ENCODE measurements at regions not wholly inside any gene's neighbourhood (a gene's known extent, or its start where the extent isn't known, plus 50 kb on each side); places are given as distances from the start of the nearest gene placed in this dataset.
"Not testable (repeated sequence)": the region's sequence is repeated elsewhere in the genome, so short reads cannot be mapped to it uniquely, and the experiment has no call there.

DNA sequence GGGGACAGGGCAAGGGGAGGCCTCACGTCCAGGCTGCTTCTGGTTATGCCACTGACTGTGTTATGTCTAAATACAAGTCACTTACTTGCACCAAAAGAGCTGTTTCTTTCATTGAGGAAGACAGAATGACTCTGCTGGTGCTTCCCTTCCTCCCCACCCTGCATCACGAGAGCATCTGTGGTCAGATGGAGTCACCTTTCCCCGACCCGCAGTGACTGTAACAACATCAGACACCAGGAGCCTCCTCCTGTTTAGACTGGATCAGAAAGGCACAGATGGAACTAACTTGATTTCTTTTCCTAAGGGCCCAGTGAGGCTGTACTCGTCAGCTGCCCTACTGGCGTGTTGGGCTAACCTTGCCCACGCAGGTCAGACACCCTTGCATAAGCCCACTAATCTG, 90.3 kb upstream of the ZNF536 start:
- DNase-seq = no peak

DNA sequence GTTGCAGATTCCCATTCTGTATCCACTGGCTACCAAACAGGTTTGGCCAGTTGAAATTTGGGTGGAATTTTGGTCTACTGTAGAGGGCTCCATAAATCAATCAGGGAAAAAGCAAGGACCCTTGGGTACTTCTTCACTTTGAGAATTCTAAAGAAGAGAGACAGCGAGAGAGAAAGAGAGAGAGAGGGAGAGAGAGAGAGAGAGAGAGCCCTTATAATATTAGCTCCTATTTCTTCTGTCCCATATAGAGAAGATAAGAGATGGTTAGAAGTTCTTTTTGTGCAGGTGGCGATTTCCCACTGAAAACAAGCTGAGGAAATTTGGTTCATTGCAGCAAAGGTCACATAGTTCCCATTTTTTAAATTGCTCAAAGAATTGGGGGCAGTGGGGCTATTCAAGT, 88.6 kb upstream of the ZNF536 start:
- no peak for DNase-seq

DNA sequence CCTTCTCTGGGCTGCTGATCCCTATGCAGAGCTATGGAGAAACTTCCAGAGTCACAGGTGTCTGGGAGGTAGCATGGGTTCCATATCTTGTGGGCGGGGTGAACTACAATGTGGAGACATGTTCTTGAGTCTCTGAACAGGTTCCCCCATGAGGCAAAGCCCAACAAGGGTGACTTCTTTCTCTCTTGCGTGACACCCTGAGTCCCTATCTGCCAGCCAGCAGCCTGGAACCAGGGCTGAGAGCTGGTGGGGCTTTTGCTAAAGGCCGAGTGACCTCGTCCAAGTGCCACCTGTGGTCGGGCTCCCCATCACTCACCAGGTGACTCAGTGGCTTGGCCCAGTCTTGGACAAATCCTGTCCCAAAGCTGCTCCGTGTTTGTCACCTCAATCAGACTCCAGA, 88.0 kb upstream of the ZNF536 start:
- DNase-seq = no peak

DNA sequence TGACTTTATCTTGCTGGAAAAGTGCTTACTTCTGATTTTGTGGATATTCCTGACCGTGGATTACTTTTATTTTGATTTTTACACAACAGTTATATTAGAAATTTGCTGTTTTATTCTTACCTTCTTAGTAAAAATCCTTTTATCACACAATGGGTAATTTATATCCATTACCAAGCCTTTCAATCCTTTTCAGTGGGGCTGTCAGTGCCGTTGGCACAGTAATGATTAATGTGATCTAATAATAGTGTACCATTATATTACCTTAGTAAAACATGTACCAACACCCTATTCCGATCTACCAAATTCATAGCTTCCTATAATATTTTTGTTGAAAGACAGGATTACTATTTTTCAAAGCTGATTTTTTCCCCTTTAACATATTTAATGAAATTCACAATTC, 87.3 kb upstream of the ZNF536 start:
- DNase-seq = no peak

DNA sequence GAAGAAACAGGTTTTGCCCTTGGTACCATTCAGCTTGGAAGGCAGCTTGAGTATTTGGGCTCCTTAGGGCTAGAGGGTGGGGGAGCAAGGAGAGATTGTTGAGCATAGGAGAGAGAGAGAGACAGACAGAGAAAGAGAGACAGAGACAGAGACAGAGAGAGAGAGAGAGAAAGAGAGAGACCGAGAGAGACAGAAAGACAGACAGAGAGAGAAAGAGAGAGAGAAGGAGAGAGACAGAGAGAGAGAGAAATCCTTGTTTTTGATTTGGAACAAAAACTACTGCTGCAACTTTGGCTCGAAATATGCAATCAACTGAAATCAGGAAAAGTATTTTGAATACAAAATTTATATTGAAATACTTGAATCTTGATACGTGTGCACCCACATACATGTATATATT, 85.8 kb upstream of the ZNF536 start:
- no peak for DNase-seq

DNA sequence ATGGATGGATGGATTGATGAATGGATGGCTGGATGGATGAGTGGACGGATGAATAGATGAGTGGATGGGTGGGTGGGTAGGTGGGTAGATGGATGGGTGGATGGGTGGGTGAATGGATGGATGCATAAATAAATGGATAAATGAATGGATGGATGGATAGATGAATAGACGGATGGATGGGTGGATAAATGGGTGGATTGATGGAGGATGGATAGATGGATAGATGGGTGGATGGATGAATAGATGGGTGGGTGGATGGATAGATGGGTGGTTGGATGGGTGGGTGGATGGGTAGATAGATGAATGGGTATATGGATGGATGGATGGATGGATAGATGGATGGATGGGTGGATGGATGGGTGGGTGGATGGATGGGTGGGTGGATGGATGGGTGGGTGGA, 84.9 kb upstream of the ZNF536 start:
- no peak for DNase-seq

DNA sequence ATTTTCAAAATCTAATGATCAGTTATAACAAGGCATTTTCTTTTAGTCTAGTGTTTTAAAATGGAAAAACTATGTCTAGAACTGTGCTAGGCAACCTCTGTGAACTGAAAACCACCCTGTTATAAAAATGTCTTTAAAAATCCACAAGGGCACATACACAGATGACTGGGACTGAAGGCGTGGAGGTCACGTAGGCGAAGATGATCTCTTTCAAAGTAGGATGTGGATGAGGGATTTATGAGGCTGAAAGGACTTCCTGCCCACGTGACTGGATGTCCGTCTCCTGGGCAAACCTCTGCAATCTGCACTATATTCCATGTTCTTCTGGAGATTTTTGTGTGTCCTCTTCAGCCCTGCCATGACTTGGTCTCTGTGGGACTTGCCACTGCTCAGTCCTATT, 84.2 kb upstream of the ZNF536 start:
- DNase-seq = no peak

DNA sequence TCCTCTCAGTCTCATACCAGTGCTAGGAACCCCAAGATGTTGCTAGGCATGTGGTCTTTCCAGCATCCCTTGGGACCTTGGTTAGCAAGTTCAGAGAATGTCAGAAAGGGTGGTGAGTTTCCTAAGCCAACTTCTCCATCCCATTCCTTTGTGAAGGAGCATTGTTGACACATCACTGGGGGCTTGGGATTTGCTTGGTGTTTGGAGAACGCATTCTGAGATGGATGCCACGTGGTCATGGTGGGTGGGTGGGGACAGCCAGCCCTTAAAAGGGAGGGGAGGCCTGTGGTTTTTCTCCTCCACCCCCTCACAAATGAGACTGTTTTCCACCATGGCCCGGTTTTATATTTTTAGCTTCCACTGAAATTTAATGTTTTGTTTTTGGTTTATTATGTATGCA, 83.3 kb upstream of the ZNF536 start:
- DNase-seq = no peak

DNA sequence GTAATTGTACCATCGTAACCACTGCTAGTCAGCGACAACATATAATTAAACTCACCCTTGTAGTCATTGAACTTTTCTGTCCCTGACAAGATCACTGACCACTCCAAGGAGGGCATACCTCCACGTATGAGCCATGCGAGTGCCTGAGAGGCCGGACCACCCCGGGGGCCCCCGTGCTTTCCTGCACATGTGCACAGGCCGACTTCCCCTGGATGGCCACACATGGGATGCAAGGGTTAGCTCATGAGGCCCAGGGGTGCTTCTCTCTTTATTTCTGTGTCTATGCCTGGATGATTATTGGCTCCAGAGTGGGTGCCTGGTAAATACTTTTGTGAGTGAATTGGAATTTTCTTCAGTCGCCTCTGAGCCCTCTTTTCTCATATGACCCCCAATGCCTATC, 82.8 kb upstream of the ZNF536 start:
- no peak for DNase-seq

DNA sequence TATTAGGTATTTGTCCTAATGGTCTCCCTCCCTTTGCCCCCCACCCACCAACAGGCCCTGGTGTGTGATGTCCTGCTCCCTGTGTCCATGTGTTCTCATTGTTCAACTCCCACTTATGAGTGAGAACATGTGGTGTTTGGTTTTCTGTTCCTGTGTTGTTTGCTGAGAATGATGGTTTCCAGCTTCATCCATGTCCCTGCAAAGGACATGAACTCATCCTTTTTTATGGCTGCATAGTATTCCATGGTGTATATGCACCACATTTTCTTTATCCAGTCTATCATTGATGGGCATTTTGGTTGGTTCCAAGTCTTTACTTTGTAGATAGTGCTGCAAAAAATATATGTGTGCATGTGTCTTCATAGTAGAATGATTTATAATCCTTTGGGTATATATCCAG, 81.4 kb upstream of the ZNF536 start:
- not testable (repeated sequence) for DNase-seq

DNA sequence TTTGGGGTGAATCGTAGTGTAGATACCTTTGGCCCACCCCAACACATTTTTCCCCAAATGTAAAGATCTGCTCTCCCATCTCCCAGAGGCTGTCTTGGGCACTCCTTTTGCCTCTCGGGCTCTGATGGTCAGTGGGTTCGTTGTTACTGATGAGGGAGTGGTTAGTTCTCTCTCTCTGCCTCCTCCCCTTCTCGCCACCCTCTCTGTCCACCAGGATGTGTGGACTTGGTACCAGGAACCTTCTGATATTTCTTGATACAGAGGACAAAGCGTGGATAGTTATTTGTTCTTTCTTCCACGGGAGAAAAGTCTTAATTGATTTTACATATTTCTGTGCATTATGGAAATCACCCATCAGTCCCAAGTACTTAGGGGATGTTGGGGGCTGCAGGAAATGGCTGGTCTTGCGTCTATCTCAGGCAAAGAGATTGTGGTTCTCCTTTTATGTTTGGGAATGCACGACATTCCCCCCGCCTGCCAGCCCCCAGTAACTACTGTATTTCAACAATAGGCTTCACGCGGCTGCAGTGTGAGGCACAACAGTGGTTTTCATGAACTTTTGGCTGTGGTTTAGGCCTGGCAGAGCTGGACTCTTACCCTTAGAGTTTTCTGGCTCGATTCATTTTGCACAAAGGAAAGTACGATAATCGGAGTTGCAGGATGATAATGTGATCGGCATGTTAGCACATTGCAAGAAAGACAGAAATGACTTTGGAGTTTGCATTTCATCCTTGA, 79.0 kb upstream of the ZNF536 start:
- no peak for DNase-seq

DNA sequence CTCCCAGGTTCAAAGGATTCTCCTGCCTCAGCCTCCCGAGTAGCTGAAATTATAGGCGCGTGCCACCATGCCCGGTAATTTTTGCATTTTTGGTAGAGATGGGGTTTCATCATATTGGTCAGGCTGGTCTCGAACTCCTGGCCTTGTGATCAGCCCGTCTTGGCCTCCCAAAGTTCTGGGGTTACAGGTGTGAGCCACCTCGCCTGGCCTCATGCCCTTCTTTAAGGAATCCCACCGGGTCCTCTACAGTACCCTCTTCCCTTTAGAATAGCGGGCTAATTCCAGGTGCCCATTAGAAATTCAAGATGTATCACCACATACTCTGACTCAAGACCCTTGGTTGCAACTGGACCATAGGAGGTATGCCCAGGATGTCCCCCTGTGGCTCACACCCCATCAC, 74.2 kb upstream of the ZNF536 start:
- DNase-seq = no peak

DNA sequence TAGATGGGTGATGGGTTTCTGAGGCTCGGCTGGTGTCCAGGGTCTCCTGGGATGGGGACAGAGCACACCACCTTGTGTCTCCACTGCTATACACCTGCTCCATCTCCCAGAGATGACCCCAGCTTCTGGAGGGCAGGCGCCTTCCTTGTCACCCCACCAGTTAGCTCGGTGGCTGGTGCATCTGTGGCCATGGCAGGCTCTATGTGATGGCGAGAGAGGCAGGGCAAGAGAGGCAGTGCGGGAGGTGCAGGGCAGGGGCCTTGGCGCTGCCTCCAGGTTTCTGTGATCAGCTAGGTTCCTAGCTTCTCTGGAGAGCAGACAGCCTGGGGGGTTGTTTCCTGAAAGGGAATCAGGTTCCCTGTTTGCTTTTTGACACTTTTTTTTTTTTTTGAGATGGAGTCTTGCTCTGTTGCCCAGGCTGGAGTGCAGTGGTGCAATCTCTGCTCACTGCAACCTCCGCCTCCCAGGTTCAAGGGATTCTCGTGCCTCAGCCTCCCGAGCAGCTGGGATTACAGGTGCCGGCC, 69.0 kb upstream of the ZNF536 start:
- DNase-seq = no peak

DNA sequence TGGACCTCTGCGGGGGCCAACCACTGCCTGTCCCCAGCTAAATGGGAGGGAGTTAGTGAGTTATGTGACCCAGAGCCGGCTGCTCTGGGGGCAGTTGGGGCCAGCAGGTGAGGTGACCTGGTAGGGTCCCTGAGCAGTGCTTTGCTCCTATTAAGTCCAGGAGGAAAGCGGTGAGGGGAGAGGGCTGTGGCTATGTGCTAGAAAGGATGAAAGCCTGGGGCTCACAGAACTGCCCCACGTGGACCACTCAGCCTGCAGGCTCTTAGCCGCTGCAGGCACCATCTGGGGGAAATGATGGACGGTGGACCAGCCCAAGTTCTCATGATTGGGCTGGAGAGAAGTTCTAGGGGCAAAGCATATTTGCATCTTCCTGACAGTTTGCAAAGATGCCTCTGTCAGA, 67.6 kb upstream of the ZNF536 start:
- no peak for DNase-seq

DNA sequence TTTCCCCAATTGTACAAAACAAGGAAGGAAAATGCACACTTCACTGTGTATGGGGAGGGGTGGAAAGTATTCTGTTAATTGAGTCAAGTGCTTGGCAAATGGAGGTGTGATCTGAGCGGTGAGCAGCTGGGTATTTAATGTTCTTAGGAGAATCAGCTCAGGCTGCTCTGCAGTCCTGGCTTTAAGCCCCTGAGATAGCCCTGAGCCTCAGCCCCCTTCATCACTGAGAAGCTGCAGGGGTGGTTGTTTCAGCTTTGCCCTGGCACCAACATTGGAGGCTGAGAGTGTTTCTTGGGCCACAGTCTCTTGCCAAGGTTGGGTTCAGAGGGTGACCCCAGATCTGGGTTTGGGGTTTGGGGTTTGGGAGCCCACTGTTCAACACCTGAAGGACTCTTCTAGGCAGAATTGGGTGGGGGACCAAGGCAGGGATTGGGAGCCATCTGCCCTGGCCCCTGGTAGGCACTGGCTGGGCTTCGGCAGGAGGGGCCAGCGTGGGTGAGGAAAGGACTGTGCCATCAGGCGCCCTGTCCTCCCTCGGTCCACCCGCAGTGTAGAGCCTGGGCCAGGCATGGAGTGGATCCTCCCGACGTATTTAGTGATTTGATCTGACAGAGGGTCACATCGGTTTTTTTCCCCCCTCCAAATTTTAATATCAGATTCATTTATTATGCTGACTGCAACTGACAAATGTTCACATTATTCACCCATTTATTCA, 66.7 kb upstream of the ZNF536 start:
- DNase-seq = no peak

DNA sequence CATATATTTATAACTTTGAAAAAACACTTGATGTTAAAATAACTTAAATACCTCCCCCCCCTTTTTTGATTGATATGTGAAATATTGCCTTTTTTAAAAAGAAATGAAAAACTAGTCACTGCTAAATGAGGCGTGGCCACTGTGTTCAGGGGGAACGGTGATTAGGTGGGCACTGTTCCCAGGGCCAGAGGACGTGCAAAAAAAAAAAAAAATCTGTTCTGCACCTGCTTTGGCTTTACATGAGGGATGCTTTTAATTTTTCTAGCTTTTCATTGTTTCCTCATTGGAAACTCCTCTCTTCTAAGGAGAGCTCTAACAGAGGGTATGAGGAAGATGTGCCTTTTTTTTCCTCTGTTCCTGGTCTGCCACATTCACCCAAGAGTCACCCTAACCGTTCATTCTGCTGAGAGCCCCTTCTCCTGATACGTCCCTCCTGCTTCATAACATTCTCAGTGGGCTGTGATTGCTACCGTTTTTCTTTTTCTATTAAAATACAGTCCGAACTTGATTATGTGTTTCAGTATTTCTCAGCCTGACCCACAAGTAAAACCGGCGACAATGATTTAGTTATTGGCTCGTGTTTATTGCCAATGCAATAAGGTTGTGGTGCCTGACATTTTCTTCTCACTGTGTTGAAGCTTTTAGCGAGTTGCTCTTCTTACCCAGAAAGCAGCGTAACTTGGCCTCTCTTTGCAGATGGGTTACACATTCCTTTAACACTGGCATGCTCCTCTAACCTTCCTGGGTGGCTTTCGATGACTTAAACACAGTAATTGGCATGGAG, 64.8 kb upstream of the ZNF536 start:
- no peak for DNase-seq

DNA sequence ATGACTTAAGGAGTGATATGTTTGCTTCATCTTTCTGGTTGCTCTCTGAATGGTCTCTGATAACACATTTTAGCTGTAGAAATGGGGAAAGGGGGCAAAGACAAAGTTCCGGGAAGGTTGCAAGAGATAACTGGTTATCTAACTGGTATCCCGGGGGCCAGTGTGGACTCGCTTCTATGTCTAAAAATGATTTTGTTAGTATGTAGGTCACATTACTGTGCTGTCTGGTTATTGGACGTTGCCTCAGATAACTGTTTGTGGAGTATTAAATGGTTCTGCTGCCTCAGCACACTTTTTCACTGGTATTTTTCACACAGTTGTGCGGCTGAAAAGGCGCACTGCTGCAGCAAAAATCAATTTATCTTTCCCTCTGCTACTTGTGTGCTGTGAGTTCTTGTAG, 63.0 kb upstream of the ZNF536 start:
- DNase-seq = no peak

DNA sequence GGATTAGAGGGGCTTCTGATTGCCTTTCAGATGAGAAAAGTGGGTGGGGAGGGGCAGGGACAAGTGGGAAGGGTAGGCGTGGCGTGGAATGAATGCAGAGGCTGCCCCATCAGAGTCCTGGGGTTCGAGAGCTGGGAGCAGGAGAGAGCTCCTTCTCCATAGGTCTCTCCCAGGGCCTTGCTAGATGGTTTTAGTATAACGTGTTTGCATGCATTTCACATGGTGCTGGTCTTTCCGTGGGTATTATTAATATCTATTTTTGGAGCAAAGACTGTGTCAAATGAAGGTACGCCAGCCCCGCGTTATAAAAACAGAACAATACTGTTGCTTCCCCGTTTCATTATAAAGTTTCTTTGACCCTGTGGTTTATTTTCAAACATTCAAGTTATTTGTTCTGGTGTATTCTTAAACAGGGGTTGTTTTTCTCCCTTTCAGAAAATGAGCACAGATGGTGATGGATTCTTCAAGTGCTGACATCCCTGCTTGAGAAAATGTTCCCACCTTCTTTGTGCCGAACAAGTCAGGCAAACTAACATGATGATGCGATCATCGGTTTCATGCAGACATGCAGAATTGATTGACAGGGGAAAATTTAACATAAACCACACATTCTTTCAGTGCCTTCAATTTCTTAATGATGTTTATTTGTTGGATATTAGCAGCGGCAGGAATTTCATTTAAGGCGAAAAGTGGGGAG, 62.1 kb upstream of the ZNF536 start:
- no peak for DNase-seq

DNA sequence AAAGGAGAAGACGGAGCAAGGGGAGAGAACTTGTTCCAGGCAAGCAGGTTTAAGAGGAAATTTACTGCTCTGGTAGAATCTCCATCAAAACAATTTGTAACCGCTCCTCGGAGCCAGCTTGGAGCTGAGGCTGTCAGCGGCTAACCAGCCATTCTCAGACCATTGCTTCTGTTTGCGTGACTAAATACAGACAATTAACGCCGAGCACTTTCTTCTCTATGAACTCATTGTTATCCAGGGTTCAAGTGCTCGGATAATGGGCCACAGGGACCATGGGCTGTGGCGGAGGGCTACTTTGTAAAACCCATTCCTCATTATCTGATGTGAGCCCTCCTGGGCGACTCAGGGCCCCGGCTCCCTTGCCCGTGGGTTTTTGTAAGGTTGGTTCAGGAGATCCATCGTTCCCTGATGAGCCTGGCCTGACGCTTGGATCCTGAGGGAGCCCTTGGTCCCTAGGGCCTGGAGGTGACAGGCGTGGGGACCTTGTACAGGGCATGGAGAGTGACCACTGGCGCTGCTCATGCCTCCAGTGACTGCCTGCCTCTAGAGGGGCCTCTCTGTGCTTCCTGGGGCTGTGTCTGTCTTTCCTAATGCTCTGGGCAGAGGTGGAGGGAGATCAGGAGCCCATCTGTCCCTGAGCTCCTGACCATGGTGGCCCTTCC, 61.5 kb upstream of the ZNF536 start:
- DNase-seq = no peak

DNA sequence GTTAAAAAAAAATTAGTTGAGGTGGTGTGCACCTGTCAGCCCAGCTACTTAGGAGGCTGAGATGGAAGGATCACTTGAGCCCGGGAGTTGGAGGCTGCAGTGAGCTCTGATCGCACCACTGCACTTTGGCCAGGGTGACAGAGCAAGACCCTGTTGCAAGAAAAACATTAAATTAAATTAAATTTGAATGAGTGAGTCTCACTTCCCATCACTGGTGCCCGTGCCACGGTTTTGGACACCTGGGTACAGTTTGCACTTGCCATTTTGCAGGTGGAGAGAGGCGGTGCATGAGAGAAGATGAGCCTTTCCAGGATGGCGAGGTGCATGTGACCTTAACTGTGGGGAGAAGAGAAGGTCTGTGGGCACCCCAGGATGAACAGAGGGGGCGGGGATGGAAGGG, 60.3 kb upstream of the ZNF536 start:
- no peak for DNase-seq

DNA sequence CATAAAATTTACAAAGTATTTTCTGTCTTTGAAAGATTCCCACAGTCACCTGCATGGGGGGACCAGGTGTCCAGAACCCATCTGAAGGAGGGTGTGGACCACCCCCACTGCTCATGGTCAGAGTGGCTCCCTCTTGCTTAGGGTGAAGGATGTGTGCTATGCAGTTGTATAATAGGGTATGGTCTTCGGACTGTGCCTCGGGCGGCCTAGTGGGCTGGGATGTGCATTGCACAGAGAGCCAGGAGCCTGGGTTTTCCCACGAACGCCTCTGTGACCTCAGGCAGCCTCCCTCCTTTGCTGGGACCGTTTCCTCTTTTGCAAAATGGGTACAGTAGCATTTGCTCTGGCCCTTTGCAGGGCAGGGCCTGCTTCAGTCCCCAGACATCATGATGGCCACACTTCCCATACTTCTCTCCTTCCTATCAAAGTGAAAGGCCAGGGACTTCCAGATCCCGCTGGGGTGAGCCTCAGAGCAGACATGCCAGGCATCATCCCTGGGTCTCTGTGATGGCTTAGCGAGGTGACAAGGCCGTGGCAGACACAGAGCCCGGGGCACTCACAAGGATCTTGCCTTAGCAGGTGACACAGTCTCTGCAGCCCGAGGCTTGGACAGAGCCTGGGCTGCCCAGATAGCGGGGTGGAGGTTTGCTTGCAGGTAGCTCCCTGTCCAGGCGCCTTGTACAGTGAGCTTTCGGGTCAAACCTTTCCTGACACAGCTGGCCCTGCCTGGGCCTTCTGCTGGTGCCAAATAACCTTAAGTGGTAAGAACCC, 59.4 kb upstream of the ZNF536 start:
- no peak for DNase-seq

DNA sequence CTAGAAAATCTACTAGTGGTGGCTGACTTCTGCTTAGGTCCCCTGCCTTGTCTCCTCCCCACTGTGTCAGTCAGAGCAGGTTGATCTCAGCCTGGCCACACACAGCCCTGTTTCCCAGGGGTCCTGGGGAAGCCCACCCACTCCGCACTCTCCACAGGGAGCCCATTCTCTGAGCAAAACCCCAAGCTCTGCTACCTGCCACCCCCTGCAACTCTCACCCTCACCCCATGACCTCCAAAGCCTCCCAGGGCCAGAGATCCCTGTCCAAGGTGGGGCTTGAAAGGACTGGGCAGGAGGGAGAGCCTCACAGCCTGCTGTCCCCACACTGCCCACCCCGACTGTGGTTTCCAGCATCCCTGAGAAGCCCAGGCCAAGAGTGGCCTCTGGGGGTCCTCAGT, 58.8 kb upstream of the ZNF536 start:
- no peak for DNase-seq
